NOMO-1 treated with DMSO at 0.1 percent for 48 hours (cell line): ENCODE measurements at regions not wholly inside any gene's neighbourhood (a gene's known extent, or its start where the extent isn't known, plus 50 kb on each side); places are given as distances from the start of the nearest gene placed in this dataset.
"Not testable (repeated sequence)": the region's sequence is repeated elsewhere in the genome, so short reads cannot be mapped to it uniquely, and the experiment has no call there.

ENCODE experiments used
- DNase-seq: peaks from one replicate; lab custom pipeline; 2025; ENCODE audit not compliant: unreplicated experiment; lab: John Stamatoyannopoulos, UW

- peak; percentile 88 for DNase-seq
Measured at GRCh38 chr2:64277101-64277849, 133.1 kb upstream of the PELI1 start.

GRCh38 chr2:64280812-64281211 is 136.6 kb upstream of the PELI1 start:
- DNase-seq = not testable (repeated sequence)

GRCh38 chr2:64283006-64283570 is 138.9 kb upstream of the PELI1 start:
- peak; percentile 6 for DNase-seq

GRCh38 chr2:64283641-64284361 is 139.6 kb upstream of the PELI1 start:
- DNase-seq = peak; percentile 29

GRCh38 chr2:64284751-64285150 is 140.5 kb upstream of the PELI1 start:
- DNase-seq = no peak

GRCh38 chr2:64287202-64287740 is 143.1 kb upstream of the PELI1 start:
- no peak for DNase-seq

- DNase-seq = no peak
Measured at GRCh38 chr2:64288321-64289193, 144.3 kb upstream of the PELI1 start.

GRCh38 chr2:64289251-64289650 is 145.0 kb upstream of the PELI1 start:
- no peak for DNase-seq

- DNase-seq = no peak
Measured at GRCh38 chr2:64289737-64290136, 145.5 kb upstream of the PELI1 start.

- DNase-seq = no peak
Measured at GRCh38 chr2:64291181-64291580, 147.0 kb upstream of the PELI1 start.

- DNase-seq = no peak
Measured at GRCh38 chr2:64295326-64296139, 151.3 kb upstream of the PELI1 start.

- no peak for DNase-seq
Measured at GRCh38 chr2:64296140-64296480, 151.9 kb upstream of the PELI1 start.

- no peak for DNase-seq
Measured at GRCh38 chr2:64296695-64297346, 152.6 kb upstream of the PELI1 start.

- DNase-seq = no peak
Measured at GRCh38 chr2:64298161-64298560, 153.9 kb upstream of the PELI1 start.

- DNase-seq = no peak
Measured at GRCh38 chr2:64300066-64300465, 153.9 kb upstream of the LGALSL start.

GRCh38 chr2:64303250-64303649 is 150.7 kb upstream of the LGALSL start:
- no peak for DNase-seq

- DNase-seq = no peak
Measured at GRCh38 chr2:64307421-64307820, 146.5 kb upstream of the LGALSL start.

GRCh38 chr2:64311191-64311910 is 142.6 kb upstream of the LGALSL start:
- DNase-seq = no peak
